Femur (tissue), 1 donor: ENCODE measurements at regions not wholly inside any gene's neighbourhood (a gene's known extent, or its start where the extent isn't known, plus 50 kb on each side); places are given as distances from the start of the nearest gene placed in this dataset.
A peak's percentile ranks its signal among the peaks of the same experiment; 100 is the strongest.

Source experiments
- DNase-seq: peaks from one replicate; pipeline ENCODE4 v3.0.0-alpha.2; 2017

- peak; percentile 59 for DNase-seq
Observed at GRCh38 chr15:47184003-47184907, 533.0 kb upstream of the SEMA6D start.

GRCh38 chr15:47184908-47185801 lies 532.1 kb upstream of the SEMA6D start:
- no peak for DNase-seq

GRCh38 chr15:47186075-47186474 lies 531.2 kb upstream of the SEMA6D start:
- DNase-seq, result no peak

- no peak for DNase-seq
Observed at GRCh38 chr15:47188758-47189507, 528.4 kb upstream of the SEMA6D start.

GRCh38 chr15:47194718-47195117 lies 522.6 kb upstream of the SEMA6D start:
- no peak for DNase-seq

- peak; percentile 92 for DNase-seq
Observed at GRCh38 chr15:47196048-47196447, 521.3 kb upstream of the SEMA6D start.

GRCh38 chr15:47203993-47204392 lies 513.3 kb upstream of the SEMA6D start:
- DNase-seq, result no peak

GRCh38 chr15:47206358-47206978 lies 510.8 kb upstream of the SEMA6D start:
- DNase-seq, result no peak

- DNase-seq, result no peak
Observed at GRCh38 chr15:47209591-47209990, 507.7 kb upstream of the SEMA6D start.

GRCh38 chr15:47212222-47213010 lies 504.9 kb upstream of the SEMA6D start:
- no peak for DNase-seq

- DNase-seq, result no peak
Observed at GRCh38 chr15:47213883-47214282, 503.4 kb upstream of the SEMA6D start.

- DNase-seq, result no peak
Observed at GRCh38 chr15:47218295-47218694, 499.0 kb upstream of the SEMA6D start.

GRCh38 chr15:47244361-47244760 lies 472.9 kb upstream of the SEMA6D start:
- no peak for DNase-seq

GRCh38 chr15:47246317-47246716 lies 471.0 kb upstream of the SEMA6D start:
- no peak for DNase-seq

- DNase-seq, result no peak
Observed at GRCh38 chr15:47258521-47258920, 458.8 kb upstream of the SEMA6D start.

- no peak for DNase-seq
Observed at GRCh38 chr15:47265686-47266085, 451.6 kb upstream of the SEMA6D start.

GRCh38 chr15:47266566-47266965 lies 450.7 kb upstream of the SEMA6D start:
- DNase-seq, result no peak

GRCh38 chr15:47273864-47274263 lies 443.4 kb upstream of the SEMA6D start:
- DNase-seq, result no peak

- DNase-seq, result no peak
Observed at GRCh38 chr15:47283246-47283645, 434.1 kb upstream of the SEMA6D start.

- no peak for DNase-seq
Observed at GRCh38 chr15:47288794-47289193, 428.5 kb upstream of the SEMA6D start.

GRCh38 chr15:47289656-47290055 lies 427.6 kb upstream of the SEMA6D start:
- DNase-seq, result no peak

- DNase-seq, result no peak
Observed at GRCh38 chr15:47291767-47292166, 425.5 kb upstream of the SEMA6D start.
